ENCODE measurements at regions not wholly inside any gene's neighbourhood (a gene's known extent, or its start where the extent isn't known, plus 50 kb on each side); places are given as distances from the start of the nearest gene placed in this dataset.

GRCh38 chrX:4579480-4579879, 866.0 kb upstream of the PRKX start:
- TF ChIP-seq POLR2A (IDR thresholded peaks at IDR 0.05; ENCODE audit: low read length) (no peak), GATA1 (IDR thresholded peaks at IDR 0.05; ENCODE audit: low read depth, low read length) (no peak)

Measured in erythroblast (primary cell).